Umbilical cord (tissue), 1 donor: ENCODE measurements at regions not wholly inside any gene's neighbourhood (a gene's known extent, or its start where the extent isn't known, plus 50 kb on each side); places are given as distances from the start of the nearest gene placed in this dataset.
A peak's percentile ranks its signal among the peaks of the same experiment; 100 is the strongest.

Experiments
- DNase-seq: peaks from one replicate; pipeline ENCODE4 v3.0.0-alpha.2; 2015; ENCODE audit warnings: low spot score

DNA sequence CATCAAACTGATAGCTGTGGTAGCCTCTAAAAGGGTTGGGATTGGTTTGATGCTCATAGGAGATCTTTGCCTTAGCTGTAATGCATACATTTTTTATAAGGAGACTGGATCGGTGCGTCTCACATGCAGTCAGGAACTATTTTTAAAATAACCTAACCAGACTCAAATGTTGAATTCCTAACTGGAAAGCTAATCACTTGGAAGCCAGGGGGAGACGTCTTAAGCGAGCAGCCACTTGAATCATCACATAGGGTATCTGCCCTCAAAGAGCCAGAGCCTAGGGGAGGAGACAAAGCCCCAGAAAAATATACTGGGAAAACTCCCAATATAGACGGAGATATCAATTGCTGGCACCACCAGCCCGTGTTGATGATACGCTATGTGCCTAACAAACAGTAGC, 61.7 kb upstream of the PUM1 start:
- DNase-seq, result peak; percentile 93

DNA sequence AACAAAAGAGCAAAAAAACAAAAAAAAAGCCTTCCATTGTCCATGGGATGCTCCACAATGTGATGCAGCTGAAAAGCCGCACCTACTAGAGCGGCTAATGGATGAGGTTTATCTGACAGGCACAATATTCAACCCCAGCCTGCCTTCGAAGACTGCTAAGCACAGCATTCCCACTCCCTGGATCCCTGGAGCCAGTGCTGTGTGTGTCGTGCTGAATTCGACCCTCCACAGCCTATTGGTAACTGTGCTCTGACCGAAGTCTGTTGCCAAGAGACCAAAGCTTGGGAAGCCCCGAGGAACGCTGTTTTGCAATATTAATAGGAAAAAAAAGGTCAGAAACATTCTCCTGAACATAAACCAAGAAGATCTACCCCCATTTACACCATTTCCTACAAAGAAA, 57.2 kb upstream of the PUM1 start:
- DNase-seq, result peak; percentile 63

DNA sequence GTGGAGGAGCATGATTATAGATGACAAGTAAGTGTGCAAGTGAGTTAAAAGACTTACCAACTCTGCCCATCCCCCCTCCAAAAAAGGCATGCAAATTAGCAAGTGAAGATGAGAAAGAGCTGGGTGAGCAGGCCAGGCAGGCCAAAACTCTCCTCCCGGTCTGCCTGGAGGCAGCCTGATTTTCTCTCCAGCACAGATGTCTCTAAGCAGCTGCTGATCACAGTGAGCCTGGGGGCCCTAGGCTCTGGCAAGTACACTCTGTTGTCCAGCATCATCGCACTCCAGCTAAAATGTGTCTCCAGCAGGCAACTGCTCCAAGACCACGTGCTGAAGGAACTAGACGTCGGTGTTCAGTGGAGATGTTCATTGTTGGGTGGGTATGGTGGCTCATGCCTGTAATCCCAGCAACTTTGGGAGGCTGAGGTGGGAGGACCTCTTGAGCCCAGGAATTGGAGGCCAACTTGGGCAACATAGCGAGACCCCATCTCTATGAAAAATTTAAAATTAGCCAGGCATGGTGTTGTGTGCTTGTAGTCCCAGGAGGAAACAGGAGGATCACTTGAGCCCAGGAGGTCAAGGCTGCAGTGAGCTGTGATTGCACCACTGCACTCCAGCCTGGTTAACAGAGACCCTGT, 56.7 kb upstream of the PUM1 start:
- peak; percentile 51 for DNase-seq

DNA sequence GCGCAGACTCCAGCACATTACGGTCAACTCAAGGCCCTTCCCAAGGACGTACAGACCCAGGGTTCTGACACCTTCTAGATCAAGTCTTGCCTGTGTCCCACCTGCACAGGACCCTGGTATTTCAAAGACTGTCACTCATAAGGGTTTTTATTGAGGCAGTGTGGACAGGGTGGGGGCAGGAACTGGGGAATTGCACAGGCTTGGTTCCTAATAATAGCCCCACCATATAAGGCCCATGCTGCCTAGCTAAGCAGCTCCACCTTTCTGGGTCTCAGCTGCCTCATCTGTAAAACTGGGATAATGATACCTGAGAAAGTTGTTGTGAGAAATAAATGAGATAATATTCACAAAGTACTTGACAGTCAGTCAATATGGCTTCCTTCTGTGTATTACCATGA, 55.3 kb upstream of the PUM1 start:
- DNase-seq, result no peak

DNA sequence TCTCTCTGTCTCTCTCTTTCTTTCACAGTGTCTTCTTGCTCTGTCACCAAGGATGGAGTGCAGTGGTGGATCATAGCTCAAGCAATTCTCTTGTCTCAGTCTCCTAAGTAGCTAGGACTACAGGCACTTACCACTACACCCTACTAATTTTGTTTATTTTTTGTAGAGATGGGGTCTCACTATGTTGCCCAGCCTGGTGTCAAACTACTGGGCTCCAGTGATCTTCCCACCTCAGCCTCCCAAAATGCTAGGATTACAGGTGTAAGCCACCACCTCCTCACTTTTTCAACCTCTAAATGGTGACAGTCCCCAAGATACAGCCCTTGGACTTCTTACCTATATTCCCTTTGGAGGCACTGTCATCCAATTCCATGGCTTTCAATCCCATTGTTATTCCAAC, 50.5 kb upstream of the PUM1 start:
- no peak for DNase-seq
